ENCODE measurements at regions not wholly inside any gene's neighbourhood (a gene's known extent, or its start where the extent isn't known, plus 50 kb on each side); places are given as distances from the start of the nearest gene placed in this dataset.

- Mint-ChIP-seq H3K36me3 (no peaks in the 10 kb centered on the region), H3K4me3 (no peak overlapping the region), H3K27me3 (no peaks in the 10 kb centered on the region), H3K9me3 (peaks cover 14% of the 10 kb centered on the region), H3K27ac (no peak overlapping the region), H3K4me1 (ENCODE audit: unreplicated experiment) (no peaks in the 10 kb centered on the region)
- TF ChIP-seq, protein P1, sequence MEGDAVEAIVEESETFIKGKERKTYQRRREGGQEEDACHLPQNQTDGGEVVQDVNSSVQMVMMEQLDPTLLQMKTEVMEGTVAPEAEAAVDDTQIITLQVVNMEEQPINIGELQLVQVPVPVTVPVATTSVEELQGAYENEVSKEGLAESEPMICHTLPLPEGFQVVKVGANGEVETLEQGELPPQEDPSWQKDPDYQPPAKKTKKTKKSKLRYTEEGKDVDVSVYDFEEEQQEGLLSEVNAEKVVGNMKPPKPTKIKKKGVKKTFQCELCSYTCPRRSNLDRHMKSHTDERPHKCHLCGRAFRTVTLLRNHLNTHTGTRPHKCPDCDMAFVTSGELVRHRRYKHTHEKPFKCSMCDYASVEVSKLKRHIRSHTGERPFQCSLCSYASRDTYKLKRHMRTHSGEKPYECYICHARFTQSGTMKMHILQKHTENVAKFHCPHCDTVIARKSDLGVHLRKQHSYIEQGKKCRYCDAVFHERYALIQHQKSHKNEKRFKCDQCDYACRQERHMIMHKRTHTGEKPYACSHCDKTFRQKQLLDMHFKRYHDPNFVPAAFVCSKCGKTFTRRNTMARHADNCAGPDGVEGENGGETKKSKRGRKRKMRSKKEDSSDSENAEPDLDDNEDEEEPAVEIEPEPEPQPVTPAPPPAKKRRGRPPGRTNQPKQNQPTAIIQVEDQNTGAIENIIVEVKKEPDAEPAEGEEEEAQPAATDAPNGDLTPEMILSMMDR (conservative IDR thresholded peaks at IDR 0.05) = no peak
- no peak for DNase-seq (ENCODE audit: extremely low spot score, unreplicated experiment)
Observed at GRCh38 chr12:111112311-111113098, 192.1 kb upstream of the MYL2 start.

GRCh38 chr12:111111681-111112080 is 191.3 kb upstream of the MYL2 start:
- TF ChIP-seq, protein P1 (conservative IDR thresholded peaks at IDR 0.05) = no peak
- no peaks in the 10 kb centered on the region for H3K27me3 Mint-ChIP-seq
- H3K4me3 Mint-ChIP-seq = no peak overlapping the region
- H3K4me1 Mint-ChIP-seq (ENCODE audit: unreplicated experiment) = no peaks in the 10 kb centered on the region
- no peak for DNase-seq (ENCODE audit: extremely low spot score, unreplicated experiment)
- peaks cover 13% of the 10 kb centered on the region for H3K9me3 Mint-ChIP-seq
- no peaks in the 10 kb centered on the region for H3K36me3 Mint-ChIP-seq
- H3K27ac Mint-ChIP-seq = no peak overlapping the region

GRCh38 chr12:111110556-111110955 is 190.2 kb upstream of the MYL2 start:
- TF ChIP-seq, protein P1 (conservative IDR thresholded peaks at IDR 0.05) = no peak
- no peak for DNase-seq (ENCODE audit: extremely low spot score, unreplicated experiment)
- Mint-ChIP-seq H3K4me1 (ENCODE audit: unreplicated experiment) (no peaks in the 10 kb centered on the region), H3K9me3 (peaks cover 7% of the 10 kb centered on the region), H3K27me3 (no peaks in the 10 kb centered on the region), H3K4me3 (no peak overlapping the region), H3K27ac (no peak overlapping the region), H3K36me3 (no peaks in the 10 kb centered on the region)

- no peak overlapping the region for H3K27ac Mint-ChIP-seq
- TF ChIP-seq, protein P1 (conservative IDR thresholded peaks at IDR 0.05) = no peak
- no peak for DNase-seq (ENCODE audit: extremely low spot score, unreplicated experiment)
- no peaks in the 10 kb centered on the region for H3K4me1 Mint-ChIP-seq (ENCODE audit: unreplicated experiment)
- H3K4me3 Mint-ChIP-seq = no peak overlapping the region
- H3K27me3 Mint-ChIP-seq = no peaks in the 10 kb centered on the region
- no peaks in the 10 kb centered on the region for H3K36me3 Mint-ChIP-seq
- H3K9me3 Mint-ChIP-seq = peaks cover 7% of the 10 kb centered on the region
Observed at GRCh38 chr12:111108726-111109125, 188.3 kb upstream of the MYL2 start.

GRCh38 chr12:111107392-111108178 is 187.2 kb upstream of the MYL2 start:
- DNase-seq (ENCODE audit: extremely low spot score, unreplicated experiment) = no peak
- H3K27me3 Mint-ChIP-seq = peaks cover 6% of the 10 kb centered on the region

More at GRCh38 chr12:111107392-111108178, 187.2 kb upstream of the MYL2 start:
- TF ChIP-seq, protein P1 (conservative IDR thresholded peaks at IDR 0.05) = no peak
- H3K9me3 Mint-ChIP-seq = peaks cover 7% of the 10 kb centered on the region
- no peak overlapping the region for H3K27ac Mint-ChIP-seq
- H3K36me3 Mint-ChIP-seq = no peaks in the 10 kb centered on the region
- no peaks in the 10 kb centered on the region for H3K4me1 Mint-ChIP-seq (ENCODE audit: unreplicated experiment)
- H3K4me3 Mint-ChIP-seq = no peak overlapping the region

Measured in type B pancreatic cell (in vitro differentiated cells).